ENCODE measurements at regions not wholly inside any gene's neighbourhood (a gene's known extent, or its start where the extent isn't known, plus 50 kb on each side); places are given as distances from the start of the nearest gene placed in this dataset.

DNA sequence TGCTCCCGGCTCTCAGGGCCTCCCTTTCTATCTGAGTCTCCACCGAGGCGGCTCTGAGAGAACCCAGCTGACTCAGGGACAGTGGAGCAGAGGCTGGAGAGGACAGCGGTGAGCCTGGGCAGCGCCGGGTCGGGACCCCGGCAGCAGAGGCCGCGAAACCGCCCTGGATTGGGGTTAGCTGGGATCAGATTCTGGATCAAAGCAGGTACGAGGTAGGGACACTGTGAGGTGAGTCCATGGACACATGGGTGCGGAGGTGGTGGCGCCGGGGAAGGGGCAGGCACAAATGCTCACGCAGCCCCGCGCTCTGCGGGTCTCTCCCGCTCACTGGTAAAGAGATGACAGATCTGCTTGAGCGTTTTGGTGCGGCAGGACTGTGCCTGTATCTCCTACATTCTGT, 146.4 kb upstream of the GGTLC1 start:
- CTCF ChIA-PET = no interaction called here
- intact Hi-C loops (cut with micrococcal nuclease; ENCODE audit: unreplicated experiment) = no loop called here
- no TSS peak for BruUV-seq (replicated peaks)
- Mint-ChIP-seq H3K4me1 (ENCODE audit: low read depth, unreplicated experiment) (no peaks in the 10 kb centered on the region), H3K36me3 (ENCODE audit: insufficient read depth, unreplicated experiment) (no peaks in the 10 kb centered on the region), H3K9me3 (ENCODE audit: low read depth, unreplicated experiment) (no peaks in the 10 kb centered on the region), H3K27ac (ENCODE audit: unreplicated experiment) (no peak overlapping the region), H3K4me3 (ENCODE audit: low read depth, unreplicated experiment) (no peak overlapping the region), H3K27me3 (ENCODE audit: unreplicated experiment) (peaks cover 8% of the 10 kb centered on the region)
- no peak for DNase-seq
- no peak for TF ChIP-seq CTCF (IDR thresholded peaks at IDR 0.05; ENCODE audit: unreplicated experiment)

DNA sequence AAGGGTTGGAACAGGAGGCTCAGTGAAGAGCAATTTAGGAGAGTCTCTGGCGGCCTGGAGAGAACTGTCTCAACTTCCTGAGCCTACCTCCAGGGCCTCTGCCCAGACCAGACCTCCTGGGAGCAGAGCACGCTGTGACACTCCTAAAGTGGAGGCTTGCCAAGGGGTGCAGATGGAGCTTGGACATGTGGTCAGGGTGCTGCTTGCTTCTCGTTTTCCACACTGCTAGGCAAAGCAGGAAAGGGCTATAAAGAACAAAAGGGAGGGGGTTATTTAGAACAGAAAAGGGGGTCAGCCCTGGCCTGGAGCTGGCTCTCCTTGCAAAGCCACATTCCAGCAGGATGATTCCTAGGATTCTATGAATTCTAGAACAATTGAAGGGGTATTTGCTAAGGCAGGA, 145.7 kb upstream of the GGTLC1 start:
- CTCF ChIA-PET = no interaction called here
- no TSS peak for BruUV-seq (replicated peaks)
- TF ChIP-seq CTCF (IDR thresholded peaks at IDR 0.05; ENCODE audit: unreplicated experiment) = no peak
- Mint-ChIP-seq H3K9me3 (ENCODE audit: low read depth, unreplicated experiment) (no peaks in the 10 kb centered on the region), H3K4me1 (ENCODE audit: low read depth, unreplicated experiment) (no peaks in the 10 kb centered on the region), H3K27me3 (ENCODE audit: unreplicated experiment) (peaks cover 8% of the 10 kb centered on the region), H3K36me3 (ENCODE audit: insufficient read depth, unreplicated experiment) (no peaks in the 10 kb centered on the region), H3K4me3 (ENCODE audit: low read depth, unreplicated experiment) (no peak overlapping the region), H3K27ac (ENCODE audit: unreplicated experiment) (no peak overlapping the region)
- intact Hi-C loops (cut with micrococcal nuclease; ENCODE audit: unreplicated experiment) = no loop called here
- DNase-seq = no peak

DNA sequence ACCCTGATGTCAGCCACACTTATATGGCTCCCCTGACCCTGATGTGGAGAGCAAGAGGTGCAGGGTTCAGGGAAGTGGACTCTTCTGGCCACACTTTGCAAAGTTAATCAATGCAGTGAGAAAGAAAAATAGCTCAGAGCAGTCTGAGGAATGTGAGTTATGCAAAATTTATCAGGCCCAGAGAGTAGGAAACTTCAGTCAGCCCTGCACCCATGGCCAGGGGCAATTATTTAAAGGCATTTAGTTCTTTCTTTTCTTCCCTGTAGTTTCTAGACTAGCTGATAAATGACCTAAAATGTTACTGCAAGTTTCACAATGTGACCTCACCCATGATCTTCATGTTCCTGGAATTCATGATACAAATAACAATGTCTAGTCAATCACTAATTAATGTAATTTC, 143.7 kb upstream of the GGTLC1 start:
- peaks cover 8% of the 10 kb centered on the region for H3K27me3 Mint-ChIP-seq (ENCODE audit: unreplicated experiment)
- H3K4me1 Mint-ChIP-seq (ENCODE audit: low read depth, unreplicated experiment) = no peaks in the 10 kb centered on the region
- no peak overlapping the region for H3K4me3 Mint-ChIP-seq (ENCODE audit: low read depth, unreplicated experiment)
- BruUV-seq (replicated peaks) = no TSS peak
- CTCF ChIA-PET = no interaction called here
- no peaks in the 10 kb centered on the region for H3K36me3 Mint-ChIP-seq (ENCODE audit: insufficient read depth, unreplicated experiment)
- intact Hi-C loops (cut with micrococcal nuclease; ENCODE audit: unreplicated experiment) = no loop called here
- no peak for DNase-seq
- H3K27ac Mint-ChIP-seq (ENCODE audit: unreplicated experiment) = no peak overlapping the region
- TF ChIP-seq CTCF (IDR thresholded peaks at IDR 0.05; ENCODE audit: unreplicated experiment) = no peak
- no peaks in the 10 kb centered on the region for H3K9me3 Mint-ChIP-seq (ENCODE audit: low read depth, unreplicated experiment)

- Mint-ChIP-seq H3K27ac (ENCODE audit: unreplicated experiment) (no peak overlapping the region), H3K4me3 (ENCODE audit: low read depth, unreplicated experiment) (no peak overlapping the region), H3K4me1 (ENCODE audit: low read depth, unreplicated experiment) (no peaks in the 10 kb centered on the region), H3K27me3 (ENCODE audit: unreplicated experiment) (peaks cover 8% of the 10 kb centered on the region), H3K36me3 (ENCODE audit: insufficient read depth, unreplicated experiment) (no peaks in the 10 kb centered on the region), H3K9me3 (ENCODE audit: low read depth, unreplicated experiment) (no peaks in the 10 kb centered on the region)
- CTCF ChIA-PET = no interaction called here
- TF ChIP-seq CTCF (IDR thresholded peaks at IDR 0.05; ENCODE audit: unreplicated experiment) = no peak
- intact Hi-C loops (cut with micrococcal nuclease; ENCODE audit: unreplicated experiment) = no loop called here
- BruUV-seq (replicated peaks) = no TSS peak
- DNase-seq = no peak
These were observed 143.1 kb upstream of the GGTLC1 start for GRCh38 chr20:24131684-24132083.

GRCh38 chr20:24131281-24131680, 142.7 kb upstream of the GGTLC1 start:
- CTCF ChIA-PET = no interaction called here
- Mint-ChIP-seq H3K36me3 (ENCODE audit: insufficient read depth, unreplicated experiment) (no peaks in the 10 kb centered on the region), H3K27ac (ENCODE audit: unreplicated experiment) (no peak overlapping the region), H3K9me3 (ENCODE audit: low read depth, unreplicated experiment) (no peaks in the 10 kb centered on the region), H3K4me1 (ENCODE audit: low read depth, unreplicated experiment) (no peaks in the 10 kb centered on the region), H3K27me3 (ENCODE audit: unreplicated experiment) (peaks cover 8% of the 10 kb centered on the region), H3K4me3 (ENCODE audit: low read depth, unreplicated experiment) (no peak overlapping the region)
- TF ChIP-seq CTCF (IDR thresholded peaks at IDR 0.05; ENCODE audit: unreplicated experiment) = no peak
- no peak for DNase-seq
- intact Hi-C loops (cut with micrococcal nuclease; ENCODE audit: unreplicated experiment) = no loop called here
- no TSS peak for BruUV-seq (replicated peaks)
